IPS-18c (cell line): ENCODE measurements at regions not wholly inside any gene's neighbourhood (a gene's known extent, or its start where the extent isn't known, plus 50 kb on each side); places are given as distances from the start of the nearest gene placed in this dataset.
"Not testable (repeated sequence)": the region's sequence is repeated elsewhere in the genome, so short reads cannot be mapped to it uniquely, and the experiment has no call there.

ENCODE experiments used
- H3K4me3 ChIP-seq: 2 replicates; pipeline ENCODE4 v1.7.0; 2013; ENCODE audit warnings: low read depth, mild to moderate bottlenecking, low read length, moderate library complexity; ENCODE audit not compliant: insufficient read depth
- H3K9me3 ChIP-seq: one replicate; pipeline ENCODE4 v1.6.1; 2013; ENCODE audit warnings: mild to moderate bottlenecking, low read length, moderate library complexity; ENCODE audit not compliant: control insufficient read depth, insufficient read depth

DNA sequence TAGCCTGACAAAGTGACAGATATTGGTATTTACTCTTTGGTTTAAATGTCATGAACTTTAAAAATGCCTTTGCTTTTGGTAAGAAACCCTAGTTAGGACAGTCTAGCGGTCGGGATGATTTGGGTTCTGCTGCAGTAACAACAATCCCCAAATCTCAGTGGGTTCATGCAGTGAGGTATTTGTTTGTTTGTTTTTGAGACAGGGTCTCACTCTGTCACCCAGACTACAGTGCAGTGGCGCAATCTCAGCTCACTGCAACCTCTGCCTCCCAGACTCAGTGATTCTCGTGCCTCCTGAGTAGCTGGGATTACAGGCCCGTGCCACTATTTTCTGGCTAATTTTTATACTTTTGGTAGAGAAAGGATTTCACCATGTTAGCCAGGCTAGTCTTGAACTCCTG is 65.2 kb upstream of the EEF2KMT start:
- H3K4me3 ChIP-seq, H3K9me3 ChIP-seq: not testable (repeated sequence)

DNA sequence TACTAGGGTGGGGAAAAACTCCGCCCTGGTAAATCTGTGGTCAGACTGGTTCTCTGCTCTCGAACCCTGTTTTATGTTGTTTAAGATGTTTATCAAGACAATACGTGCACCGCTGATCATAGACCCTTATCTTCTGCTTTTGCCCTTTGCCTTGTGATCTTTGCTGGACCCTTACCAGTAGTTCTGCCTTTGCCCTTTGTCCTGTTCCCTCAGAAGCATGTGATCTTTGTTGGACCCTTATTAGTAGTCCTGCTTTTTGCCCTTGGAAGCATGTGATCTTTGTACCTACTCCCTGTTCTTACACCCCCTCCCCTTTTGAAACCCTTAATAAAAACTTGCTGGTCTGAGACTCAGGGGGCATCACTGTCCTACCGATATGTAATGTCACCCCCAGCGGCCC is 64.3 kb upstream of the EEF2KMT start:
- not testable (repeated sequence) for H3K4me3 ChIP-seq, H3K9me3 ChIP-seq

DNA sequence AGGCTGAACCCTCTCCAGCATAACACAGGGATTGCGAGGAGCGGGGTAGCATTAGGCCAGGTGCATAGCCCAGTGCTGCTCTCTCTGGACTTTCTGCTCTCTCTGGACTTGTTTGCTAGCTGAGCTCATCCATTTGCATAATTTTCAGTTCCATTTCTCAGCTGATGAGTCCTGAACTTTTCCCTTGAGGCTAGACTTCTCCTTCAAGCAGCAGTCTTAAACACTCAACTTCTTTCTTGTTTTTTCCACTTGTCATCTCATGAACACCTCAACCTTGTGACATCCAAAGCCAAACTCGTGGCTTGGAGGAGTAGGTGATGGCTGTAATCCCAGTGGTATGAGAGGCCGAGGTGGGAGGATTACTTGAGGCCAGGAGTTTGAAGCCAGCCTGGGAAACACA is 62.4 kb upstream of the EEF2KMT start:
- not testable (repeated sequence) for H3K4me3 ChIP-seq, H3K9me3 ChIP-seq

- not testable (repeated sequence) for H3K9me3 ChIP-seq, H3K4me3 ChIP-seq
Measured at GRCh38 chr16:5159537-5159936, 61.9 kb upstream of the EEF2KMT start.

GRCh38 chr16:5158494-5158893 is 60.9 kb upstream of the EEF2KMT start:
- no peak overlapping the region for H3K4me3 ChIP-seq
- peaks cover 5% of the 10 kb centered on the region for H3K9me3 ChIP-seq

DNA sequence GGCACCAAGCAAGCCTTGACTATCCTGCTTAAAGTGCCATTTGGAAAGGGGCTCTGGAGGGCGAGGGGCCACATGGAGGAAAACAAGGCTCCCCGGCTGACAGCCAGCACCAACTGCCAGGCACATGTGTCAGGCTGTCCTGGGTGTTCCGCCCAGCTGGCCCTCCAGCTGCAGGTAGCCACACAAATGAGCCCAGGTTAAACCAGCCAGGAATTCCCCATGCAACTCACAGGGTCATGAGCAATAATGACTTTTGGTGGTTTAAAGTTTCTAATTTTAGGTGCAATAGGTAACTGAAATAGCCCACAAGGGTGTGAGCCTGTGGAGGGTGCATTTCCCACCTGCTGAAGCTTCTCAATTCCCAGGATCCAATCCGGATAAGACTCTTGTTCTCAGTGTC is 58.9 kb upstream of the EEF2KMT start:
- H3K4me3 ChIP-seq, H3K9me3 ChIP-seq: not testable (repeated sequence)

DNA sequence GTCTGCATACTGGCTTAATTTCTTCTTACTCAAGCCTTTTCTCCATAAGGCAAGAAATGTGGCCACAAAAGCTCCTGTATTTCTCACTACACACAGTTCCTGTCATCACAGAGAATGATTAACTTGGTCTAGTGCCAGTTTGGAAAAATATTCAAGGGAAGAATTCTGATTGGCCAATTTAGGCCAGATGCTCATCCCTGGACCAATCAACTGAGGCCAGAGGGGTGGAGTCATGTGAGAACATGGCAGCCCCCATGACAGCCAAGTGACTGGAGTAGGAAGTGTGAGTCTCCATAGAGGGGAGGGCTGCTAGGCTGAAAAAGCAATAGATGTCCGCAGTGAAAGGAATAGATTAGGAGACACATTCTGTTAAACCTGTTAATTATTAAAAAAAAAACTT is 56.4 kb upstream of the EEF2KMT start:
- H3K9me3 ChIP-seq, H3K4me3 ChIP-seq: not testable (repeated sequence)

DNA sequence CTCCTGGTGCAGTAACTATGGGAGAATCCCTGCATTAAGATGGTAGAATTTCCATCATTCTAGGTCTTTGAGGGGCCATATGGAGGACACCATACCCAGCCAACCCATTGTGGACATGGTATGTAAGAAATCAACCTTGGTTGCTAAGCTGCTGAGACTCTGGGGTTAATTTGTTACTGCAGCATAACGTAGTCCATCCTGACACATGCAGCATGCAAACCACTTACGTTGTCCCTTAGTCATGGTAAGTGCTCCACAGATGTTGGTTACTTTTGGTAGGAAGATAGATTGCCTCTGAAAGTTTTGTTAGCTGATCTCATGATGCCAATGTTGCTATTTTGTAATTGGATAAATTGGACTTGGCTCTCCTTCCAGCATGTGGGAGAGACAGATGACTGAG is 53.8 kb upstream of the EEF2KMT start:
- H3K9me3 ChIP-seq, H3K4me3 ChIP-seq: not testable (repeated sequence)
